KMS-11 (cell line): ENCODE measurements at regions not wholly inside any gene's neighbourhood (a gene's known extent, or its start where the extent isn't known, plus 50 kb on each side); places are given as distances from the start of the nearest gene placed in this dataset.

ENCODE experiments used
- H2AFZ ChIP-seq: fragments of 200-600 bp; sonication (generic); 2 replicates; pipeline ENCODE4 v1.6.1; 2016; ENCODE audit warnings: antibody characterized with exemption, mixed run types, low read depth
- H3K27ac ChIP-seq: fragments of 200-600 bp; sonication (generic); 2 replicates; pipeline ENCODE4 v1.6.1; 2016; ENCODE audit warnings: mild to moderate bottlenecking, mixed run types
- H3K27me3 ChIP-seq: fragments of 200-600 bp; sonication (generic); 2 replicates; pipeline ENCODE4 v1.6.1; 2017; ENCODE audit warnings: mild to moderate bottlenecking, low read depth, mixed run types, moderate library complexity; ENCODE audit not compliant: insufficient read depth
- H3K36me3 ChIP-seq: fragments of 200-600 bp; sonication (generic); 2 replicates; pipeline ENCODE4 v1.6.1; 2017; ENCODE audit warnings: mild to moderate bottlenecking, mixed run types; ENCODE audit not compliant: insufficient read depth
- H3K4me1 ChIP-seq: fragments of 200-600 bp; sonication (generic); 2 replicates; pipeline ENCODE4 v1.6.1; 2016; ENCODE audit warnings: mild to moderate bottlenecking, low read depth, mixed run types; ENCODE audit not compliant: poor library complexity, severe bottlenecking
- H3K4me2 ChIP-seq: fragments of 200-600 bp; sonication (generic); 2 replicates; pipeline ENCODE4 v1.7.0; 2016; ENCODE audit warnings: mild to moderate bottlenecking, mixed run types
- H3K4me3 ChIP-seq: fragments of 200-600 bp; sonication (generic); IDR thresholded peaks from 2 replicates; pipeline ENCODE4 v1.6.1; 2017; ENCODE audit warnings: low read depth, low read length, mixed read lengths; ENCODE audit not compliant: insufficient read depth
- H3K79me2 ChIP-seq: fragments of 200-600 bp; sonication (generic); 2 replicates; pipeline ENCODE4 v1.6.1; 2016; ENCODE audit warnings: low read depth, mixed run types; ENCODE audit not compliant: insufficient read depth
- H3K9ac ChIP-seq: fragments of 200-600 bp; sonication (generic); 2 replicates; pipeline ENCODE4 v1.6.1; 2016; ENCODE audit warnings: mild to moderate bottlenecking, mixed run types
- H4K20me1 ChIP-seq: fragments of 200-600 bp; sonication (generic); 2 replicates; pipeline ENCODE4 v1.6.1; 2016; ENCODE audit warnings: mild to moderate bottlenecking, mixed run types; ENCODE audit not compliant: insufficient read depth
- CTCF ChIP-seq: fragments of 200-600 bp; sonication (generic); conservative IDR thresholded peaks from 2 replicates; pipeline ENCODE4 v1.6.1; 2017; ENCODE audit warnings: low read depth, mild to moderate bottlenecking, antibody characterized with exemption, low read length, moderate library complexity, mixed read lengths

- Histone ChIP-seq H3K9ac (no peak overlapping the region), H3K36me3 (no peaks in the 10 kb centered on the region), H3K79me2 (no peaks in the 10 kb centered on the region), H3K27ac (no peak overlapping the region), H3K4me3 (no peak overlapping the region), H4K20me1 (no peaks in the 10 kb centered on the region), H3K4me1 (no peaks in the 10 kb centered on the region), H3K27me3 (no peaks in the 10 kb centered on the region), H2AFZ (no peak overlapping the region), H3K4me2 (no peak overlapping the region)
- no peak for TF ChIP-seq CTCF
These were observed 74.4 kb upstream of the STMND1 start for GRCh38 chr6:17027441-17027840.

DNA sequence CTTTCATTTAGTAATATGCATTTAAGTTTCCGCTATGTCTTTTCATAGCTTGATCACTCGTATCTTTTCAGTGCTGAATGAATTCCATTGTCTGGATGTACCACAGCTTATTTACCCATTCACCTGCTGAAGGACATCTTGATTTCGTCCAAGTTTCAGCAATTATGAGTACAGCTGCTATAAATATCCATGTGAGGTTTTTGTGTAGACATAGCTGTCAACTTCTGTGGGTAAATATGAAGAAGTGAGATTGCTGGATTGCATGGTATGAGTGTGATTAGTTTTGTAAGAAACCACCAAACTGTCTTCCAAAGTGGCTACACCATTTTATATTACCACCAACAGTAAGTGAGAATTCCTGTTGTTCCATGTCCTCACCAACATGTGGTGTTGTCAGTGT lies 79.2 kb upstream of the STMND1 start:
- Histone ChIP-seq H3K4me1 (no peaks in the 10 kb centered on the region), H3K27ac (no peak overlapping the region), H3K9ac (no peak overlapping the region), H3K79me2 (no peaks in the 10 kb centered on the region), H3K4me3 (no peak overlapping the region), H3K36me3 (no peaks in the 10 kb centered on the region), H3K27me3 (no peaks in the 10 kb centered on the region), H2AFZ (no peak overlapping the region), H4K20me1 (no peaks in the 10 kb centered on the region), H3K4me2 (no peak overlapping the region)
- TF ChIP-seq CTCF: no peak

GRCh38 chr6:17021539-17021889 lies 80.3 kb upstream of the STMND1 start:
- no peak for TF ChIP-seq CTCF
- H3K4me2 ChIP-seq: no peak overlapping the region
- no peak overlapping the region for H3K4me3 ChIP-seq
- H3K27ac ChIP-seq: no peak overlapping the region
- no peak overlapping the region for H2AFZ ChIP-seq
- no peaks in the 10 kb centered on the region for H3K36me3 ChIP-seq
- H3K9ac ChIP-seq: no peak overlapping the region
- H3K4me1 ChIP-seq: no peaks in the 10 kb centered on the region
- no peaks in the 10 kb centered on the region for H3K27me3 ChIP-seq
- H4K20me1 ChIP-seq: no peaks in the 10 kb centered on the region
- no peaks in the 10 kb centered on the region for H3K79me2 ChIP-seq

- Histone ChIP-seq H3K4me2 (no peak overlapping the region), H3K27ac (no peak overlapping the region), H4K20me1 (no peaks in the 10 kb centered on the region), H3K9ac (no peak overlapping the region), H3K4me1 (no peaks in the 10 kb centered on the region), H3K27me3 (no peaks in the 10 kb centered on the region), H3K4me3 (no peak overlapping the region), H2AFZ (no peak overlapping the region), H3K79me2 (no peaks in the 10 kb centered on the region), H3K36me3 (no peaks in the 10 kb centered on the region)
- TF ChIP-seq CTCF: no peak
These were observed 80.8 kb upstream of the STMND1 start for GRCh38 chr6:17020889-17021538.
